Ishikawa (cell line): ENCODE measurements at regions not wholly inside any gene's neighbourhood (a gene's known extent, or its start where the extent isn't known, plus 50 kb on each side); places are given as distances from the start of the nearest gene placed in this dataset.

Source experiments
- CEBPB ChIP-seq: IDR thresholded peaks from 2 replicates; pipeline ENCODE4 v1.6.1; 2012
- CREB1 ChIP-seq: IDR thresholded peaks from 2 replicates; pipeline ENCODE4 v1.6.1; 2012; ENCODE audit warnings: low read depth
- EGR1 ChIP-seq: IDR thresholded peaks from 2 replicates; pipeline ENCODE4 v1.6.1; 2012
- EP300 ChIP-seq: IDR thresholded peaks from 2 replicates; pipeline ENCODE4 v1.6.1; 2012; ENCODE audit warnings: borderline replicate concordance
- FOXM1 ChIP-seq: IDR thresholded peaks from 2 replicates; pipeline ENCODE4 v1.6.1; 2012; ENCODE audit warnings: low read depth, borderline replicate concordance
- NFIC ChIP-seq: IDR thresholded peaks from 2 replicates; pipeline ENCODE4 v1.6.1; 2012
- RAD21 ChIP-seq: IDR thresholded peaks from 2 replicates; pipeline ENCODE4 v1.6.1; 2012; ENCODE audit warnings: low read depth
- TAF1 ChIP-seq: IDR thresholded peaks from 2 replicates; pipeline ENCODE4 v1.6.1; 2012; ENCODE audit warnings: low read depth, mild to moderate bottlenecking
- TCF12 ChIP-seq: IDR thresholded peaks from 2 replicates; pipeline ENCODE4 v1.6.1; 2012; ENCODE audit warnings: low read depth
- TEAD4 ChIP-seq: IDR thresholded peaks from 2 replicates; pipeline ENCODE4 v1.6.1; 2012
- YY1 ChIP-seq: IDR thresholded peaks from 2 replicates; pipeline ENCODE4 v1.6.1; 2012; ENCODE audit warnings: low read depth
- ZBTB7A ChIP-seq: IDR thresholded peaks from 2 replicates; pipeline ENCODE4 v1.6.1; 2012; ENCODE audit warnings: low read depth
- TF ChIP-seq, protein P1 (sequence below): IDR thresholded peaks from 2 replicates; pipeline ENCODE4 v1.6.1; 2012
- TF ChIP-seq, protein P2 (sequence below): IDR thresholded peaks from 2 replicates; pipeline ENCODE4 v1.6.1; 2012; ENCODE audit warnings: low read depth, mild to moderate bottlenecking
- TF ChIP-seq, protein P3 (sequence below): IDR thresholded peaks from 2 replicates; pipeline ENCODE4 v1.6.1; 2012

DNA sequence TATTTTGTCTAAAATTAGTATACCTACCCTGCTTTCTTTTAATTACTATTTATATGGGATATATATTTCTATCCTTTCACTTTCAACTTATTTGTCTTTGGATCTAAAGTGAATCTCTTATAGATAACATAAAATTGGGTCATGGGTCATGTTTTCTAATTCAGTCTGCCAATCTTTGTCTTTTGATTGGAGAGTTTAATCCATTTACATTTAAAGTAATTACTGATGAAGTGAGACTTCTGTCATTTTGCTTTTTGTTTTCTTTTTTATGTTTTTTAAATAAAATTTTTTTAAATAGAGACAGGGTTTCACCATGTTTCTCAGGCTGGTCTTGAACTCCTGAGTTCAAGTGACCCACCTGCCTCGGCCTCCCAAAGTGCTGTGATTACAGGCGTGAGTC, 50.5 kb upstream of the PRDM1 start:
- TF ChIP-seq, protein P1, sequence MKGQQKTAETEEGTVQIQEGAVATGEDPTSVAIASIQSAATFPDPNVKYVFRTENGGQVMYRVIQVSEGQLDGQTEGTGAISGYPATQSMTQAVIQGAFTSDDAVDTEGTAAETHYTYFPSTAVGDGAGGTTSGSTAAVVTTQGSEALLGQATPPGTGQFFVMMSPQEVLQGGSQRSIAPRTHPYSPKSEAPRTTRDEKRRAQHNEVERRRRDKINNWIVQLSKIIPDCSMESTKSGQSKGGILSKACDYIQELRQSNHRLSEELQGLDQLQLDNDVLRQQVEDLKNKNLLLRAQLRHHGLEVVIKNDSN = no peak
- TF ChIP-seq EP300 (no peak), CEBPB (no peak), NFIC (no peak), EGR1 (no peak), FOXM1 (no peak), YY1 (no peak), ZBTB7A (no peak)
- TF ChIP-seq, protein P2, sequence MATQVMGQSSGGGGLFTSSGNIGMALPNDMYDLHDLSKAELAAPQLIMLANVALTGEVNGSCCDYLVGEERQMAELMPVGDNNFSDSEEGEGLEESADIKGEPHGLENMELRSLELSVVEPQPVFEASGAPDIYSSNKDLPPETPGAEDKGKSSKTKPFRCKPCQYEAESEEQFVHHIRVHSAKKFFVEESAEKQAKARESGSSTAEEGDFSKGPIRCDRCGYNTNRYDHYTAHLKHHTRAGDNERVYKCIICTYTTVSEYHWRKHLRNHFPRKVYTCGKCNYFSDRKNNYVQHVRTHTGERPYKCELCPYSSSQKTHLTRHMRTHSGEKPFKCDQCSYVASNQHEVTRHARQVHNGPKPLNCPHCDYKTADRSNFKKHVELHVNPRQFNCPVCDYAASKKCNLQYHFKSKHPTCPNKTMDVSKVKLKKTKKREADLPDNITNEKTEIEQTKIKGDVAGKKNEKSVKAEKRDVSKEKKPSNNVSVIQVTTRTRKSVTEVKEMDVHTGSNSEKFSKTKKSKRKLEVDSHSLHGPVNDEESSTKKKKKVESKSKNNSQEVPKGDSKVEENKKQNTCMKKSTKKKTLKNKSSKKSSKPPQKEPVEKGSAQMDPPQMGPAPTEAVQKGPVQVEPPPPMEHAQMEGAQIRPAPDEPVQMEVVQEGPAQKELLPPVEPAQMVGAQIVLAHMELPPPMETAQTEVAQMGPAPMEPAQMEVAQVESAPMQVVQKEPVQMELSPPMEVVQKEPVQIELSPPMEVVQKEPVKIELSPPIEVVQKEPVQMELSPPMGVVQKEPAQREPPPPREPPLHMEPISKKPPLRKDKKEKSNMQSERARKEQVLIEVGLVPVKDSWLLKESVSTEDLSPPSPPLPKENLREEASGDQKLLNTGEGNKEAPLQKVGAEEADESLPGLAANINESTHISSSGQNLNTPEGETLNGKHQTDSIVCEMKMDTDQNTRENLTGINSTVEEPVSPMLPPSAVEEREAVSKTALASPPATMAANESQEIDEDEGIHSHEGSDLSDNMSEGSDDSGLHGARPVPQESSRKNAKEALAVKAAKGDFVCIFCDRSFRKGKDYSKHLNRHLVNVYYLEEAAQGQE = no peak

DNA sequence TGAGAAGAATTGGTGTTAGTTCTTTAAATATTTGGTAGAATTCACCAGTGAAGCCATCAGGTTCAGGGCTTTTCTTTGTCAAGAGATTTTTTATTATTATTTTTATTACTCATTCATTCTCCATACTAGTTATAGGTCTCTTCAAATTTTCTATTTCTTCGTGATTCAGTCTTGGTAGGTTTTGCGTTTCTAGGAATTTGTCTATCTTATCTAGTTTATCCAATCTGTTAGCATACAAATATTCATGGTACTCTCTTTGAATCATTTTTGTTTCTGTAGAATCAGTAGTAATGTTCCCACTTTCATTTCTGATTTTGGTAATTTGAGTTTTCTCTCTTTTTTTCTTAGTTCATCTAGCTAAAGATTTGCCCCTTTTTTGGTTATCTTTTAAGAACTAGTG, 52.3 kb upstream of the PRDM1 start:
- TF ChIP-seq YY1 = no peak
- TF ChIP-seq CEBPB = no peak
- TF ChIP-seq, protein P1 = no peak
- no peak for TF ChIP-seq TAF1
- TF ChIP-seq EGR1 = no peak

DNA sequence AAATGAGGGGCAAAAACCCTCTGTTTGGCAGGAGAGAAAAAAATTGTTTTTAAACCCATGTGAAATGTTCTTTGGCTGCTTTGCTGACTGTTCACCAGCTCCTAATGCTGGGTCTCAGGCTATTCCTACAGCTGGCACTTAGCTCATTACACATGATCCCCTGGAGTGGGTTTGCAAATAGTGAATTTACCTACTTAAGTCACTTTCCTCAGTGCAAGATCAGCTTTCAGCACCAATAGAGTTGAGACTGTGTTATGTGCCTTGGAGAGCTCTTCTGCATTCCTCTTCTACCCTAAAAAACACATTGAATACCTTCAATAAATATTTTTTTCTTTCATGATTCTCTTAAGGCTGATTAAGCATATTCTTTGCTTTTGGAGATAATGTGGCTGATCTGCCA, 58.4 kb upstream of the PRDM1 start:
- TF ChIP-seq EGR1 (no peak), TEAD4 (no peak), ZBTB7A (no peak), RAD21 (no peak), NFIC (no peak), CREB1 (no peak), YY1 (no peak), TAF1 (no peak), EP300 (no peak), TCF12 (no peak), CEBPB (no peak), FOXM1 (no peak)
- TF ChIP-seq, protein P3, sequence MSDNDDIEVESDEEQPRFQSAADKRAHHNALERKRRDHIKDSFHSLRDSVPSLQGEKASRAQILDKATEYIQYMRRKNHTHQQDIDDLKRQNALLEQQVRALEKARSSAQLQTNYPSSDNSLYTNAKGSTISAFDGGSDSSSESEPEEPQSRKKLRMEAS = no peak
- TF ChIP-seq, protein P1 = no peak
- TF ChIP-seq, protein P2 = no peak

DNA sequence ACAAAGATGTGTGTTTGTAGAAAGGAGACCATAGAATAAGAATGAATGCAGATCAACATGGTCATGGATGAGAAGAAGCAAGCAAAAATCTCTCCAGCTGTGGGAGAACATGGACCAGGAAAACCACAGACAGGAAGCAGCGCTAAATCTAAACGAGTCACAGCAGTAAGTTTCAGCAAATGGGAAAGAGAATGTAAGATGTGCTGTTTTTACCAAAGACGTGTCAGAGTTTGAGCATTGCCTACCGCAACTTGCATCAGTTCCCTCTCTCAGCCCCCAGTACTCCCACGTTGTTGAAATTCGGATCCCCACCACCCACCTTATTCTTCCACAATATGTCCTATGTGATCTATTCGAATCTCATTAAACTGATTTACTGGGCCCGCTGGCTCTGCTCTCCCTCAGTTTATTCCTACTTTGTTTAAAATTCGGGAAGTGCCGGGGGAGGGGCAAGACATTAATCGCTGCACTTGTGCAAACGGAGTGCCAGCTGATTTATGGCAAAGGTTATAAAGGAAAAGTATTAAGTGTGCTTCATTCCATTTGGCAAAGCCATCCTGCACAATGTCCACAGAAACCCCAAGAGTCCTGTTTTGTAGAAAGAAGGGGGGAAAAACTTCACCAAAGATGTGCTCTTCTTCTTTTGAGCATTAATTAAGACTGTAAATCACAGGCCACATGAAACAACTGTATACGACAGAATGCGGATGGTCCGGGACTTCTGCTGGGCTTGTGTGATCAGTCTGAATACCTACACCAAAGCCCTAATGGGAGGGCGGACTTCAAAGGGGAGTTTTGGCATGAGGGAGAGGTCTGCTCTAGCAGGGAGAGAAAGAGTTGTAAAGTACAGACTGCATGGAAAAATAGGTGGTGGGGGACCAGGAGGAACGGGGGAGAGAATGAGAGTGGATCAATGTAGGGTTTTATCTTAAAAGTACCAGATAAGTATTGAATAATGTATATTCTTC, 59.1 kb upstream of the PRDM1 start:
- TF ChIP-seq EP300 (no peak), RAD21 (no peak)
- TF ChIP-seq, protein P3 = no peak

DNA sequence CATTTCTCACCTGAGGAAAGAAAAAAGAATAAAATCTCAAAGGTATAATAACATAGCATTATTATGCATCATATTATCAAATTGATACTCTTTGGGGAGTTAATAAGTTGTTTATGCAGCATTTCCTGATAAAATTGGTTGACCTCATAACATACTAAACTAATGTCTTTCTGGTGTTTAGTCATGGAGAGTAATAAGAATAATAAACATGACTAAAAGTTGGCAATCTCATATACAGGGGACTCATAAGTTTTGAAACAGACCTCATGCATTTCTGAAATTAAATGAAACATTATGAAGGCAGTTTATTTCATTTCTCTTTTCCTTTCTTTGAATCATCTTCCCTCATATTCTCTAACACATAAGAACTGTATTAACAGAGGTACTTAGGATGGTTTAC, 60.5 kb upstream of the PRDM1 start:
- no peak for TF ChIP-seq ZBTB7A

DNA sequence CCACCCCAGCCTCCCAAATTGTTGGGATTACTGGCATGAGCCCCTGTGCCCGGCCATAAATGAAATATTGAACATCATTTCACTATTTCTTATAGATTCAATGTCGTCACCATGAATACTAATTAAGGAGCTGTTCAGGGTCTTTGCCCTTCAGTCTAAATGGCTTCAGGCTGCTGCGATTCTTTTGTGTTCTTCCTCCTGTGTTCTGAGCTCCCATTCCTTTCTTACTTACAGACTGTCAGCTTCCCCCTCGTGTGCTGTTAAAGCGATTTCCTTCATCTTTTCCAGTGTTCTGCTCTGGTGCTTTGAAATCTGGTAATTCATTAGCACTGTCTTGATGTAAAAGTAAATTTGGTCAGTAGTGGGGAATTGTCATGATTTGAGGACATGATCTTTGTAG, 63.3 kb upstream of the PRDM1 start:
- TF ChIP-seq TAF1 = no peak
- TF ChIP-seq EP300 = no peak

DNA sequence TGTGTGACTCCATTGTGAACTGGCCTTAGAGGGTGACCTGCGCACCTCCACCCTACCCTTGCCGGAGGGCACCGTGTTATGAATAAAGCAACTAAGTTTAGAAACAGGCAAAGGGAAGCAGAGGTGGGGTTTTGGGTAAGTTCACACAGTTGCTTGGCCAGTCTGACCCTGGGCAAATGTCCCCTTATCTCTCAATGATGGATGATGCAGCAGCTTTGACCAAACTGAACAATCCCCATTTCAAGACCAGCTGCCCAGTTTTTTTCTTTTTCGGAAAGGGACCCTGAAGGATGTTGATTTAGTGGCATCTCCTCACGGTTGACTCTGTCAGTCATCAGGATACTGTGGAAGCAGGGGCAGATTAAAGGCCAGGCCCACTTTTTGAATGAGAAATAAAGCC, 68.7 kb upstream of the PRDM1 start:
- TF ChIP-seq ZBTB7A = no peak
- TF ChIP-seq, protein P2 = no peak
- no peak for TF ChIP-seq RAD21
- no peak for TF ChIP-seq CREB1
- TF ChIP-seq EGR1 = no peak
- TF ChIP-seq, protein P1 = no peak
- TF ChIP-seq TEAD4 = no peak
- TF ChIP-seq, protein P3 = no peak
- no peak for TF ChIP-seq FOXM1
- TF ChIP-seq YY1 = no peak
- TF ChIP-seq EP300 = no peak
- TF ChIP-seq TAF1 = no peak
- TF ChIP-seq TCF12 = no peak
- no peak for TF ChIP-seq NFIC
- no peak for TF ChIP-seq CEBPB
